ENCODE measurements at regions not wholly inside any gene's neighbourhood (a gene's known extent, or its start where the extent isn't known, plus 50 kb on each side); places are given as distances from the start of the nearest gene placed in this dataset.
"Not testable (repeated sequence)": the region's sequence is repeated elsewhere in the genome, so short reads cannot be mapped to it uniquely, and the experiment has no call there.

- no peaks in the 10 kb centered on the region for H3K9me3 ChIP-seq (ENCODE audit: low read depth, low read length)
- no peaks in the 10 kb centered on the region for H4K20me1 ChIP-seq (ENCODE audit: insufficient read depth, low read length)
- peaks cover 56% of the 10 kb centered on the region for H3K27me3 ChIP-seq (ENCODE audit: insufficient read depth, low read length)
- H3K4me1 ChIP-seq (ENCODE audit: insufficient read depth, low read length) = no peaks in the 10 kb centered on the region
- H3K79me2 ChIP-seq (ENCODE audit: insufficient read depth, low read length) = no peaks in the 10 kb centered on the region
- TF ChIP-seq CTCF (IDR thresholded peaks at IDR 0.05; ENCODE audit: extremely low read depth, low read depth, low read length) = no peak
- H3K27ac ChIP-seq (ENCODE audit: low read depth, low read length) = no peak overlapping the region
- H3K4me3 ChIP-seq (ENCODE audit: insufficient read depth, low read length) = no peak overlapping the region
- no peak overlapping the region for H2AFZ ChIP-seq (ENCODE audit: low read length)
- H3K4me2 ChIP-seq (ENCODE audit: insufficient read depth, low read length) = no peak overlapping the region
- H3K36me3 ChIP-seq (ENCODE audit: insufficient read depth, low read length) = no peaks in the 10 kb centered on the region
- DNase-seq (ENCODE audit: insufficient read length, low spot score, missing footprints) = no peak
Observed at GRCh38 chr5:176748967-176749935, 61.1 kb upstream of the UNC5A start.

GRCh38 chr5:176750144-176750543, 60.2 kb upstream of the UNC5A start:
- no peak overlapping the region for H3K4me2 ChIP-seq (ENCODE audit: insufficient read depth, low read length)
- no peaks in the 10 kb centered on the region for H3K79me2 ChIP-seq (ENCODE audit: insufficient read depth, low read length)
- no peak overlapping the region for H2AFZ ChIP-seq (ENCODE audit: low read length)
- H3K4me1 ChIP-seq (ENCODE audit: insufficient read depth, low read length) = no peaks in the 10 kb centered on the region
- no peaks in the 10 kb centered on the region for H4K20me1 ChIP-seq (ENCODE audit: insufficient read depth, low read length)
- H3K27ac ChIP-seq (ENCODE audit: low read depth, low read length) = no peak overlapping the region
- no peak for TF ChIP-seq CTCF (IDR thresholded peaks at IDR 0.05; ENCODE audit: extremely low read depth, low read depth, low read length)
- no peaks in the 10 kb centered on the region for H3K9me3 ChIP-seq (ENCODE audit: low read depth, low read length)
- peaks cover 47% of the 10 kb centered on the region for H3K27me3 ChIP-seq (ENCODE audit: insufficient read depth, low read length)
- H3K36me3 ChIP-seq (ENCODE audit: insufficient read depth, low read length) = no peaks in the 10 kb centered on the region
- no peak overlapping the region for H3K4me3 ChIP-seq (ENCODE audit: insufficient read depth, low read length)
- DNase-seq (ENCODE audit: insufficient read length, low spot score, missing footprints) = no peak

GRCh38 chr5:176754376-176754973, 55.9 kb upstream of the UNC5A start:
- no peak for DNase-seq (ENCODE audit: insufficient read length, low spot score, missing footprints)

GRCh38 chr5:176755593-176755992, 54.8 kb upstream of the UNC5A start:
- H3K27ac ChIP-seq (ENCODE audit: low read depth, low read length); H3K9me3 ChIP-seq (ENCODE audit: low read depth, low read length); DNase-seq (ENCODE audit: insufficient read length, low spot score, missing footprints); H3K4me3 ChIP-seq (ENCODE audit: insufficient read depth, low read length); H3K36me3 ChIP-seq (ENCODE audit: insufficient read depth, low read length); H3K79me2 ChIP-seq (ENCODE audit: insufficient read depth, low read length); H2AFZ ChIP-seq (ENCODE audit: low read length); H3K4me1 ChIP-seq (ENCODE audit: insufficient read depth, low read length); H4K20me1 ChIP-seq (ENCODE audit: insufficient read depth, low read length); H3K4me2 ChIP-seq (ENCODE audit: insufficient read depth, low read length): not testable (repeated sequence)
- peaks cover 18% of the 10 kb centered on the region for H3K27me3 ChIP-seq (ENCODE audit: insufficient read depth, low read length)

More at GRCh38 chr5:176754376-176754973, 55.9 kb upstream of the UNC5A start:
- Histone ChIP-seq H3K36me3 (ENCODE audit: insufficient read depth, low read length) (no peaks in the 10 kb centered on the region), H3K27ac (ENCODE audit: low read depth, low read length) (no peak overlapping the region), H3K27me3 (ENCODE audit: insufficient read depth, low read length) (peaks cover 26% of the 10 kb centered on the region), H3K4me2 (ENCODE audit: insufficient read depth, low read length) (no peak overlapping the region), H3K4me3 (ENCODE audit: insufficient read depth, low read length) (no peak overlapping the region), H2AFZ (ENCODE audit: low read length) (no peak overlapping the region), H4K20me1 (ENCODE audit: insufficient read depth, low read length) (no peaks in the 10 kb centered on the region), H3K9me3 (ENCODE audit: low read depth, low read length) (no peaks in the 10 kb centered on the region), H3K4me1 (ENCODE audit: insufficient read depth, low read length) (no peaks in the 10 kb centered on the region), H3K79me2 (ENCODE audit: insufficient read depth, low read length) (no peaks in the 10 kb centered on the region)
- no peak for TF ChIP-seq CTCF (IDR thresholded peaks at IDR 0.05; ENCODE audit: extremely low read depth, low read depth, low read length)

- not testable (repeated sequence) for H2AFZ ChIP-seq (ENCODE audit: low read length); H3K4me2 ChIP-seq (ENCODE audit: insufficient read depth, low read length)
Observed at GRCh38 chr5:176757569-176757968, 52.8 kb upstream of the UNC5A start.

More at GRCh38 chr5:176757569-176757968, 52.8 kb upstream of the UNC5A start:
- H3K36me3 ChIP-seq (ENCODE audit: insufficient read depth, low read length); H3K4me1 ChIP-seq (ENCODE audit: insufficient read depth, low read length); DNase-seq (ENCODE audit: insufficient read length, low spot score, missing footprints); H3K9me3 ChIP-seq (ENCODE audit: low read depth, low read length); H3K79me2 ChIP-seq (ENCODE audit: insufficient read depth, low read length); H3K4me3 ChIP-seq (ENCODE audit: insufficient read depth, low read length); H4K20me1 ChIP-seq (ENCODE audit: insufficient read depth, low read length); H3K27ac ChIP-seq (ENCODE audit: low read depth, low read length); H3K27me3 ChIP-seq (ENCODE audit: insufficient read depth, low read length): not testable (repeated sequence)

All from osteoblast (primary cell).